HCT116 (cell line): ENCODE measurements at regions not wholly inside any gene's neighbourhood (a gene's known extent, or its start where the extent isn't known, plus 50 kb on each side); places are given as distances from the start of the nearest gene placed in this dataset.

ENCODE experiments used
- ATAC-seq: fragments of 200-7000 bp; cut with Tn5 transposase; 2 replicates; pipeline ENCODE4 v1.9.1; 2020; ENCODE audit warnings: mild to moderate bottlenecking, moderate library complexity
- BruUV-seq: library from RNA; stranded (reverse); fragments of 400-500 nt; replicated peaks from 2 replicates; lab custom pipeline; 2021; lab: Mats Ljungman, UMichigan
- CTCF ChIA-PET: fragments of 300-600 bp; sonication (Branson Sonifier 250); formaldehyde crosslinking; loops from one replicate; lab custom pipeline; 2021; ENCODE audit warnings: antibody characterized with exemption; lab: Charles Lee
- POLR2A ChIA-PET: fragments of 300-600, 350-600 bp; sonication (Branson Sonifier 250); formaldehyde crosslinking; loops from one replicate; lab custom pipeline; 2021; ENCODE audit warnings: antibody characterized with exemption; lab: Charles Lee
- RAD21 ChIA-PET, 2 experiments: fragments of 300-600 bp; sonication (Branson Sonifier 250); formaldehyde crosslinking; loops; one replicate each; lab custom pipeline; 2023; ENCODE audit warnings: low total read pairs in 2 of 2; ENCODE audit not compliant: uncharacterized antibody in 2 of 2, unreplicated experiment in 2 of 2, low non-redundant PET in 1 of 2; lab: Charles Lee
- DNase-seq: peaks from one replicate; pipeline ENCODE4 v3.0.0-alpha.2; 2010; ENCODE audit warnings: low read depth, low spot score
- H2AFZ ChIP-seq: fragments of 200-600 bp; shearing (Covaris generic), sonication (generic); 2 replicates; pipeline ENCODE4 v1.6.1; 2017; ENCODE audit warnings: low read depth, mixed run types, mixed read lengths, antibody characterized with exemption, low read length; ENCODE audit not compliant: poor library complexity, severe bottlenecking
- H3K27ac ChIP-seq: 2 replicates; pipeline ENCODE4 v1.5.1; 2012; ENCODE audit warnings: low read depth, low read length
- H3K27me3 ChIP-seq: fragments of 200-600 bp; sonication (generic); 2 replicates; pipeline ENCODE4 v1.6.1; 2016; ENCODE audit warnings: mixed run types, low read length, mixed read lengths; ENCODE audit not compliant: insufficient read depth
- H3K36me3 ChIP-seq, 2 experiments: fragments of 200-500 bp in 1 of 2; fragments of 200-600 bp in 1 of 2; sonication (Bioruptor generic) in 1 of 2; sonication (generic) in 1 of 2; 2 replicates each; pipeline versions ENCODE4 v1.5.1 to v1.6.1; 2014 to 2016; ENCODE audit warnings: low read length in 2 of 2, inconsistent platforms in 1 of 2, mixed read lengths in 1 of 2, mixed run types in 1 of 2; ENCODE audit not compliant: insufficient read depth in 2 of 2, control insufficient read depth in 1 of 2
- H3K4me1 ChIP-seq, 2 experiments: fragments of 200-600 bp in 1 of 2; sonication (generic) in 1 of 2; 2 replicates each; pipeline versions ENCODE4 v1.5.1 to v1.6.1; 2012 to 2017; ENCODE audit warnings: low read length in 2 of 2, inconsistent platforms in 1 of 2, mild to moderate bottlenecking in 1 of 2, mixed read lengths in 1 of 2, mixed run types in 1 of 2, moderate library complexity in 1 of 2; ENCODE audit not compliant: insufficient read depth in 2 of 2, control insufficient read depth in 1 of 2
- H3K4me2 ChIP-seq: fragments of 200-600 bp; sonication (generic); 2 replicates; pipeline ENCODE4 v1.6.1; 2017; ENCODE audit warnings: mixed run types, low read length, mixed read lengths
- H3K4me3 ChIP-seq, 2 experiments: fragments of 200-600 bp in 1 of 2; sonication (generic) in 1 of 2; replicated peaks in 1 of 2; 2 replicates each; pipeline ENCODE4 v1.5.1; 2011 to 2016; ENCODE audit warnings: low read length in 2 of 2, control low read depth in 1 of 2, low read depth in 1 of 2, mild to moderate bottlenecking in 1 of 2, mixed read lengths in 1 of 2, mixed run types in 1 of 2
- H3K79me2 ChIP-seq: fragments of 200-600 bp; sonication (generic); 2 replicates; pipeline ENCODE4 v1.6.1; 2017; ENCODE audit warnings: mild to moderate bottlenecking, mixed run types, low read length, moderate library complexity, mixed read lengths; ENCODE audit not compliant: insufficient read depth
- H3K9ac ChIP-seq: fragments of 200-600 bp; sonication (generic); 2 replicates; pipeline ENCODE4 v1.6.1; 2016; ENCODE audit warnings: low read length, mixed read lengths
- H3K9me2 ChIP-seq: fragments of 200-600 bp; sonication (generic), shearing (Covaris generic); 2 replicates; pipeline ENCODE4 v1.6.1; 2017; ENCODE audit warnings: mixed run types, mild to moderate bottlenecking, moderate library complexity; ENCODE audit not compliant: insufficient read depth
- H3K9me3 ChIP-seq, 2 experiments: fragments of 200-500 bp in 1 of 2; fragments of 200-600 bp in 1 of 2; sonication (Bioruptor generic) in 1 of 2; sonication (generic) in 1 of 2; 2 replicates each; pipeline ENCODE4 v1.6.1; 2014 to 2017; ENCODE audit warnings: low read length in 2 of 2, mixed read lengths in 2 of 2, inconsistent platforms in 1 of 2, low read depth in 1 of 2, mild to moderate bottlenecking in 1 of 2, mixed run types in 1 of 2, moderate library complexity in 1 of 2; ENCODE audit not compliant: control insufficient read depth in 1 of 2, insufficient read depth in 1 of 2
- H4K20me1 ChIP-seq: fragments of 200-600 bp; sonication (generic), shearing (Covaris generic); 2 replicates; pipeline ENCODE4 v1.6.1; 2017; ENCODE audit warnings: mixed run types, mild to moderate bottlenecking, moderate library complexity; ENCODE audit not compliant: insufficient read depth
- ATF3 ChIP-seq: IDR thresholded peaks from 2 replicates; pipeline ENCODE4 v1.6.1; 2012
- CEBPB ChIP-seq: IDR thresholded peaks from 2 replicates; pipeline ENCODE4 v1.6.1; 2012; ENCODE audit warnings: low read depth
- ELF1 ChIP-seq: IDR thresholded peaks from 2 replicates; pipeline ENCODE4 v1.6.1; 2012; ENCODE audit warnings: low read depth, borderline replicate concordance
- EZH2 ChIP-seq: fragments of 200-600 bp; sonication (generic); IDR thresholded peaks from 2 replicates; pipeline ENCODE4 v1.6.1; 2017; ENCODE audit warnings: antibody characterized with exemption, mixed run types
- FOSL1 ChIP-seq: IDR thresholded peaks from 2 replicates; pipeline ENCODE4 v1.6.1; 2012; ENCODE audit warnings: low read depth
- JUND ChIP-seq: IDR thresholded peaks from 2 replicates; pipeline ENCODE4 v1.6.1; 2012
- MAX ChIP-seq: IDR thresholded peaks from 2 replicates; pipeline ENCODE4 v1.6.1; 2012
- POLR2A ChIP-seq: IDR thresholded peaks from 2 replicates; pipeline ENCODE4 v1.7.0; 2011; ENCODE audit warnings: borderline replicate concordance; ENCODE audit not compliant: insufficient read depth, insufficient read length; ENCODE audit errors: extremely low read depth
- RAD21 ChIP-seq: IDR thresholded peaks from 2 replicates; pipeline ENCODE4 v1.6.1; 2012; ENCODE audit warnings: low read depth, mild to moderate bottlenecking
- REST ChIP-seq: IDR thresholded peaks from 2 replicates; pipeline ENCODE4 v1.6.1; 2012; ENCODE audit warnings: low read depth
- SRF ChIP-seq: IDR thresholded peaks from 2 replicates; pipeline ENCODE4 v1.6.1; 2012; ENCODE audit warnings: low read depth
- TCF7L2 ChIP-seq: IDR thresholded peaks from 2 replicates; pipeline ENCODE4 v1.7.0; 2011; ENCODE audit warnings: borderline replicate concordance, inconsistent platforms; ENCODE audit not compliant: insufficient read depth, insufficient read length; ENCODE audit errors: extremely low read depth
- ZFX ChIP-seq: fragments of 450-650 bp; IDR thresholded peaks from 2 replicates; pipeline ENCODE4 v1.6.1; 2017
- ZNF274 ChIP-seq: fragments of 200-500 bp; sonication (Bioruptor generic); IDR thresholded peaks from 2 replicates; pipeline ENCODE4 v1.6.1; 2014; ENCODE audit warnings: mild to moderate bottlenecking, low read depth, low read length, inconsistent platforms
- intact Hi-C: fragments of 100-400 bp; cut with micrococcal nuclease; formaldehyde crosslinking; loops from 2 replicates; pipeline ENCODE4 v1.10.0; 2022

- H3K9me3 ChIP-seq, result no peaks in the 10 kb centered on the region
- H4K20me1 ChIP-seq, result no peaks in the 10 kb centered on the region
- H3K79me2 ChIP-seq, result no peaks in the 10 kb centered on the region
- no peak overlapping the region for H3K4me3 ChIP-seq
- no TSS peak for BruUV-seq
- no peaks in the 10 kb centered on the region for H3K9me2 ChIP-seq
- H3K36me3 ChIP-seq, result no peaks in the 10 kb centered on the region
- no peak for DNase-seq
- ChIA-PET CTCF (no interaction called here), RAD21 (no interaction called here), POLR2A (no interaction called here)
- H3K27me3 ChIP-seq, result no peaks in the 10 kb centered on the region
- TF ChIP-seq JUND (no peak), ELF1 (no peak), POLR2A (no peak), CEBPB (no peak), FOSL1 (no peak), REST (no peak), TCF7L2 (no peak), ZNF274 (no peak), SRF (no peak), ATF3 (no peak), RAD21 (no peak), MAX (no peak), EZH2 (no peak), ZFX (no peak)
- no peak overlapping the region for H3K27ac ChIP-seq
- no peak overlapping the region for H3K4me2 ChIP-seq
- no peak overlapping the region for H2AFZ ChIP-seq
- intact Hi-C loops, result no loop called here
- ATAC-seq, result no peak
- H3K9ac ChIP-seq, result no peak overlapping the region
- no peaks in the 10 kb centered on the region for H3K4me1 ChIP-seq
These were observed 169.0 kb upstream of the NREP start for GRCh38 chr5:111926026-111926425.
